OCI-LY3 (cell line): ENCODE measurements at regions not wholly inside any gene's neighbourhood (a gene's known extent, or its start where the extent isn't known, plus 50 kb on each side); places are given as distances from the start of the nearest gene placed in this dataset.

Experiments used
- EZH2phosphoT487 ChIP-seq: fragments of 200-600 bp; shearing (Covaris generic); IDR thresholded peaks from 2 replicates; pipeline ENCODE4 v1.6.1; 2018; ENCODE audit warnings: antibody characterized with exemption, mixed run types, low read depth
- TF ChIP-seq, protein P1 (sequence below): fragments of 200-600, 300-600 bp; sonication (generic); IDR thresholded peaks from 2 replicates; pipeline ENCODE4 v1.5.1; 2014; ENCODE audit warnings: antibody characterized with exemption, low read length, low read depth

DNA sequence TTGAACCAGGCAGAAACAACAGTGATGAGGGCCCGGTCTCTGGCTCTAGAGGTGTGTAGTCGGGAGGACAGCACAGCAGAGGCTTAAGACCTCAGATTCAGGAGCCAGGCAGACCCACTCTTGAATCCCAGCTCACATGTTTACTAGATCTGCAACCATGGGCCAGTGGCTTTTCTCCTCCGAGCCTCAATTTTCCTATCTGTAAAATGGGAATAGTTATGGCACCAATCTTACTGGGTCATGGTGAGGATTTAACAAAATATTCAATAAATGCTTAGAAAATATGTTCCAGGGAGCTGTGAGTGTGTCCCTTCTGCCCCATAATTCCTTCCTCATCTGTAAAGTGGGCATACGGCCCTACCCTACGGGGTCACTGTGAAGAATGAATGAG is 506.9 kb downstream of the SHQ1 start:
- TF ChIP-seq, protein P1, sequence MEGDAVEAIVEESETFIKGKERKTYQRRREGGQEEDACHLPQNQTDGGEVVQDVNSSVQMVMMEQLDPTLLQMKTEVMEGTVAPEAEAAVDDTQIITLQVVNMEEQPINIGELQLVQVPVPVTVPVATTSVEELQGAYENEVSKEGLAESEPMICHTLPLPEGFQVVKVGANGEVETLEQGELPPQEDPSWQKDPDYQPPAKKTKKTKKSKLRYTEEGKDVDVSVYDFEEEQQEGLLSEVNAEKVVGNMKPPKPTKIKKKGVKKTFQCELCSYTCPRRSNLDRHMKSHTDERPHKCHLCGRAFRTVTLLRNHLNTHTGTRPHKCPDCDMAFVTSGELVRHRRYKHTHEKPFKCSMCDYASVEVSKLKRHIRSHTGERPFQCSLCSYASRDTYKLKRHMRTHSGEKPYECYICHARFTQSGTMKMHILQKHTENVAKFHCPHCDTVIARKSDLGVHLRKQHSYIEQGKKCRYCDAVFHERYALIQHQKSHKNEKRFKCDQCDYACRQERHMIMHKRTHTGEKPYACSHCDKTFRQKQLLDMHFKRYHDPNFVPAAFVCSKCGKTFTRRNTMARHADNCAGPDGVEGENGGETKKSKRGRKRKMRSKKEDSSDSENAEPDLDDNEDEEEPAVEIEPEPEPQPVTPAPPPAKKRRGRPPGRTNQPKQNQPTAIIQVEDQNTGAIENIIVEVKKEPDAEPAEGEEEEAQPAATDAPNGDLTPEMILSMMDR: no peak
- no peak for TF ChIP-seq EZH2phosphoT487
